NCI-H2081 (cell line): ENCODE measurements at regions not wholly inside any gene's neighbourhood (a gene's known extent, or its start where the extent isn't known, plus 50 kb on each side); places are given as distances from the start of the nearest gene placed in this dataset.
"Not testable (repeated sequence)": the region's sequence is repeated elsewhere in the genome, so short reads cannot be mapped to it uniquely, and the experiment has no call there.

ENCODE experiments used
- DNase-seq, 2 experiments: peaks; one replicate each; lab custom pipeline; 2025; lab: John Stamatoyannopoulos, UW

DNA sequence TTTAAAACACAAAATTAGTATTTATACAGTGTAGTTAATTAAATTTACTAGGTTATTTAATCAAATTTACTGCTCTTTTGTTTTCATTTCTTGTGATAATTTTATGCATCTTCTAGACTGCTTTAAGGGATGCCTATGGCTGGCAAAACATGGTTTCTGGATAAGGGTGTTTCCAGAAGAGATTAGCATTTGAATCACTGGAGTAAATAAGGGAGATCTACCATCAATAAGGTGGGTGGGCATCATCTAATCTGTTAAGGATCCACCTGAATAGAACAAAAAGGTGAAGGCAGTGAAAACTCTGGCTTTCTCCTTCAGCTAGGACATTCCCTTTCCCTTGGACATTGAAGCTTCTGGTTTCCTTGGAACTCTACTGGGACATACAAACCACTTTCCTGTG lies 146.2 kb upstream of the LAMA2 start:
- DNase-seq, result no peak

DNA sequence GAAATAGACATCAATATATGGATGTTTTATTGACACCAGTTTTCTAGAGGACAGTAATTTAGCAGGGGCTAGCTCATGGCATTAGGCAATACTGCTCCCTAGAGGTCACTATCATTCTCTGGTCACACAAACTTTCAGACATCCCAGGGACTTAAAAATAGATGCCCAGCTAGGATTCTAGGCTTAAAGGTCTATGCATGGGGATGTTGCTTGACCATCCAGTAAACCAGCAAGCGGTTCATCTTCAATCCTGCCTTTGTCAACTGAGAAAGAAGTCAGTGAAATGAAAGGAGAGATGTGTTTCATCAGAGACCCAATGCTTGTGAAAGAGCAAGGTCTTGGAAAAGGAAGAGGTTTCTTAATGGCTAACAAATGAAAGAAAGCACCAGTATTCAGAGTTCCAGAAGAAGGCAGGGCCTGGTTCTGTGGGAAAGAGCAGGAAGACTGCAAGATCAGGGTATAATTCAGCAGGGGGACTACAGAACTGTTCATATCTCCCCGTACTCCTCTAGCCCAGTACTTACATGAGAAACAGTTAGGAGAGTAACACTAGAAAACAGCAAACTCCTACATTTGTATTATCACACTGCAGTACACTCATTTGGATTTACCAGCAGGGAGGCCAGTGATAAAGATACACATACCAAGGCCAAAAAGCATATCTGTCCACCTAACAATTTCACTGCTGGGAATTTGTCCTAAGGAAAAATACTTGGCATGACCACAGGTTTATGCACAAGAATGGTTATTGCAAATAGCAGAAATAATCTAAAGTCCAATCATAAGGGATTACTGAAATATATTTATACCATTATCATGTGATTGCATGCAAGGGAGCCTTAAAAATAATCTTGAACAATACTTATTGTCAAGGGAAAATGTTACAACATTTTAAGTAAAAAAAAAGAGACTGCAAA lies 151.4 kb upstream of the LAMA2 start:
- peak; percentile 7 to 40 for DNase-seq

GRCh38 chr6:128727500-128727899 lies 155.4 kb upstream of the LAMA2 start:
- DNase-seq, result no peak

GRCh38 chr6:128725271-128726233 lies 157.4 kb upstream of the LAMA2 start:
- peak in 1 of 2 experiments; percentile 1 for DNase-seq

GRCh38 chr6:128724738-128725137 lies 158.2 kb upstream of the LAMA2 start:
- DNase-seq, result no peak

GRCh38 chr6:128723667-128724066 lies 159.3 kb upstream of the LAMA2 start:
- DNase-seq, result no peak

DNA sequence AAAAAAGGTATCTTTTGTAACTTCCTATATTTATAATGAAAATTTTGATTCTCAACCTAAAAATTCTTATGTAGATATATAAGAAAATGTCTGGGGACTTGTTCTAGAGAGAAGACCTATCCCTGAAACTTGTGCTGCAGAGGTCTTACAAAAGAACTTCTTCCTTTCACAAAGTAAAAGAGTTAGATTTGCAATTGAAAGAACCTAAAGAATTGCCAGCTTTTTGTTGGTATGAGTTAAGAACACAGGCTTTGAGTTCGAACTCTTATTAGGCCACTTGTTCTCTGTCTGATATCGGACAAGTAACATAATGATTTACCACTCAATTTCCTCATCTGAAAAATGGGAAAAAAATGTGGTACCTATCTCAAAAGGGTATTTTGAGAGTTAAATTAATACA lies 162.0 kb upstream of the LAMA2 start:
- DNase-seq, result no peak

- DNase-seq, result no peak
Observed at GRCh38 chr6:128719786-128720185, 163.2 kb upstream of the LAMA2 start.

- DNase-seq, result no peak
Observed at GRCh38 chr6:128713461-128713860, 169.5 kb upstream of the LAMA2 start.

GRCh38 chr6:128712898-128713297 lies 170.0 kb upstream of the LAMA2 start:
- no peak for DNase-seq

GRCh38 chr6:128711149-128711548 lies 171.8 kb upstream of the LAMA2 start:
- DNase-seq, result no peak

- no peak for DNase-seq
Observed at GRCh38 chr6:128710315-128710714, 172.6 kb upstream of the LAMA2 start.

DNA sequence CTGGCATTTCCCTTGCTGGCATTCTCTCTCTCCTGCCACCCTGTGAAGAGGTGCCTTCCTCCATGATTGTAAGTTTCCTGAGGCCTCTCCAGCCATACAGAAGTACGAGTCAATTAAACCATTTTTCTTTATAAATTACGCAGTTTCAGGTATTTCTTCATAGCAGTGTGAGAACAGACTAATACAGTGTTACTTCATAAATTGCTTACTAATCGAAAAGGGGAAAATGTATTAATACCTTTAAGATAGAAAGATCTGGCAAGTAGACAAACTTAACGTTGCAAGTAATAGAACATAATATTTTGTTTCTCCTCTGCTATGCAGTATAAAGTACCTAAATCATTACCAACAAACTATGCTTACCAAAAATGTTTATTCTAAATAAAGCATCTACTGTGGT lies 178.3 kb upstream of the LAMA2 start:
- DNase-seq, result no peak

- DNase-seq, result not testable (repeated sequence)
Observed at GRCh38 chr6:128703794-128704193, 179.1 kb upstream of the LAMA2 start.

DNA sequence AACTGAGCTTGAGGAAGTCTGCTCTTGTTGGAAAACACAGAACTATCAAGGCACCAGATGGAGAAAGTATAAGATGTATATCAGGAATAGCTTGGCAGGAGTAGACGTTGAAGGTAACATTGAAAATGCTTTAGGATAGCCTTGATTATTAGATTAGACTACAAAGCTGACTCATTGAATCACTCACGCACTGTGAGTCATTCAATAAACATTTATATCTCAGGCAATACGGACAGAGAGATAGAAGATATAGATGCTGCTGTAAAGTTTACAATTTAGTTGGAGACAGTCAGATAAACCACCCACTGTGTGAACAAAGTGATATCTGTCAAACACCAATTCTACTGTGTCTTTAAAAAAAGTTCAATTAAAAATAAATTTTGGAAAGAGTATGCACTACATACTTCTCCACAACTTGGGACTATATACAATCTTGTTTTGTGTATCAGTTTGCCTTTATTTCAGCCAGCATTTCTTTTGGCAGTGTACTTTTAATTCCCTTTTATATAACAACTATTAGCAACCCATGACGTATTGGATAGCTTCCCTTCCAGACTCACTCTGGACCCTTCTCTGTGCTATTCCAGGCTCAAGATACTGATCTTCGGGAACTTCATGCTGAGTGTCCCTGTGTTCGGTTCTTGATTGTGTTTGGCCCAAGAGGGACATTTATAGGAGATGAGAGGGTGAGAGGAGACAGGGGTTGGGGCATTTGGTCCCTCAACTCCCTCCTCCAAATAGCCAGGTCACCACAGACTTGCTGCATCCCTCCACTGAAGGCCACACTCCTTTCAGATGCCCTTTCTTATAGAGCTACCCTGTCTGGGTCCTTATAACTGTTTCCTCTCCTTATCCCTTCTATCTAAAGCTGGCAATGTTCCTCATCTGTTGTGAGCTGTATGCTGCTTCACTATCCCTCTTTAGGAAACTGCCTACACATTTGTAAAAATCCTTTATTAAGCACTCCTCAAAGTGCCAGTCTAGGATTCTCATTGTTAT lies 176.6 kb upstream of the PTPRK start:
- no peak for DNase-seq

DNA sequence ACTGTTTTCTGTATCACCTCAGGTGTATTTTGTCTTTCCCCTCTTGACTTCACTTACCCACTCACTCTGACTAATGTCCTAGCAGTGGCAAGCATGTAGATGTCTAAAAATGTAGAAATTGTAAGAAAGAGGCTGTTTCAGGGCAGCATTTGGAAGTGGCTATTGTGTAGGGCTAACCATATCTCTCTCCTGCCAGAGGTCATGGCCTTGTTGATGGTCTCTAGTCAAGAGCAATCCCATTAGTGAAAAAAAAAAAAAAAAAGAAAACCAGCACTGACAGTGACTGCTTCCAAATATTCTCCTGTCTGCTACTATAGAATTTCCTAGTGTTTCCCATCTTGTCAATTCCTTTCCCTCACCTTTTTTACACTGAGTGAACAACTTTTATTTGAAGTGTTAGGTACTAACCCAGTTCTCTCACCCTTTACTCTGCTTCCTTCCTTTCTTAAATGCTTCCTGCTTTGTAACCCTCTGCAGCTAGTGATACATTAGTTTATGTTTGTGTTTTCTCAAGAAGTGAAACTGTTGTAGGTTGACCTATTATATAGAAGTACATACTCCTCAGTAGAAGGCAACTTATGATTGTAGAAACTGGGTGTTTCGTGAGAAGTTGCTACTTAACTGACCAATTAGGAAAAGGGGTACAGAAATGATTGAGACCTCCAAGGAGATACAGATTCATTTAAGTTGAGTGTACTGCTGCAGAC lies 174.1 kb upstream of the PTPRK start:
- DNase-seq, result no peak

GRCh38 chr6:128690063-128690462 lies 169.7 kb upstream of the PTPRK start:
- no peak for DNase-seq

DNA sequence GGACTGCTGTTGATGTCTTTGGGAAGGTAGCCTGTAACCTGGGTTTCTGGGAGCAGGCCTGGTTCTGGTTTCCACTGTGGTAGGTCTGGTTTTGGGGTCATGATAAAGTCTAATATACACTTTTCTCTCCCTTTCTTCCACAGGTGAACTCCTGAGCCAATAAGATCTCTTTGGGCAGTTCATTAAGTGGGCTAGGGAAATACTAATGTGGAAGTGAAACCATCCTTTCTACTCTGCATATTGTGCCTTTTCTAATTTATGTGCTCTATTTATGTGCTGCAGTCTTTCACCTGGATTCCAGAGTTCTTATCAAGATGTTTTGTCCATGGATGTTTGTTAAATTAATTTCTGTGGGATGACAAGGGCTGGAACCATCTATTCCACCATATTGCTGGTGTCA lies 165.7 kb upstream of the PTPRK start:
- no peak for DNase-seq

GRCh38 chr6:128676456-128676855 lies 156.1 kb upstream of the PTPRK start:
- DNase-seq, result no peak

DNA sequence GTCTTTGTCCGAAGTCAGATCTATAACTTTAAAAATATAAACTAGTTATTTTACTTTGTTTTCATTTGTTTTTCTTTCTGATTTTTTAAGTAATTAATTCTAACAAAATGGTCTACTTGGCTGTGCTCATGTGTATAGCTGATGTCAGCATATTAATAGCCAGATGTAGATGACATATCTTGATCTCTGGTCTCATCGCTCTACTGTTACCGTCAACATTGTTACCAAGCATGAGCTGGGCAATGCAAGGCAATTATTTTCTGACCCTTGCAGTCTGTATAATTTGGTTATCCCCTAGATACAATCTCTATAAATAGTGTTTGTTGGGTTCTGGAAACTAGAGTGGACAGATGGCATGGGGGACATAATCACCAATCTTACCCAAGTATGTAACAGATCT lies 151.6 kb upstream of the PTPRK start:
- DNase-seq, result no peak

- no peak for DNase-seq
Observed at GRCh38 chr6:128667339-128667858, 147.0 kb upstream of the PTPRK start.
